ENCODE measurements at regions not wholly inside any gene's neighbourhood (a gene's known extent, or its start where the extent isn't known, plus 50 kb on each side); places are given as distances from the start of the nearest gene placed in this dataset.
"Not testable (repeated sequence)": the region's sequence is repeated elsewhere in the genome, so short reads cannot be mapped to it uniquely, and the experiment has no call there.

GRCh38 chr15:99826157-99826780 is 93.0 kb upstream of the LYSMD4 start:
- no peak overlapping the region for H3K27ac ChIP-seq
- TF ChIP-seq ZFX (IDR thresholded peaks at IDR 0.05; ENCODE audit: borderline replicate concordance) (no peak), CTCF (IDR thresholded peaks at IDR 0.05) (no peak)

GRCh38 chr15:99823346-99823745 is 90.1 kb upstream of the LYSMD4 start:
- TF ChIP-seq CTCF (IDR thresholded peaks at IDR 0.05): no peak
- no peak for TF ChIP-seq ZFX (IDR thresholded peaks at IDR 0.05; ENCODE audit: borderline replicate concordance)
- no peak overlapping the region for H3K27ac ChIP-seq

GRCh38 chr15:99819981-99820718 is 86.9 kb upstream of the LYSMD4 start:
- TF ChIP-seq CTCF (IDR thresholded peaks at IDR 0.05) (no peak), ZFX (IDR thresholded peaks at IDR 0.05; ENCODE audit: borderline replicate concordance) (no peak)
- H3K27ac ChIP-seq: no peak overlapping the region

GRCh38 chr15:99818872-99819271 is 85.6 kb upstream of the LYSMD4 start:
- no peak overlapping the region for H3K27ac ChIP-seq
- TF ChIP-seq ZFX (IDR thresholded peaks at IDR 0.05; ENCODE audit: borderline replicate concordance): no peak
- no peak for TF ChIP-seq CTCF (IDR thresholded peaks at IDR 0.05)

- not testable (repeated sequence) for H3K27ac ChIP-seq
These were observed 83.6 kb upstream of the LYSMD4 start for GRCh38 chr15:99816862-99817261.

GRCh38 chr15:99810663-99811062 is 77.4 kb upstream of the LYSMD4 start:
- H3K27ac ChIP-seq: not testable (repeated sequence)

GRCh38 chr15:99799854-99800250 is 66.6 kb upstream of the LYSMD4 start:
- H3K27ac ChIP-seq: not testable (repeated sequence)

GRCh38 chr15:99799182-99799853 is 66.1 kb upstream of the LYSMD4 start:
- H3K27ac ChIP-seq: not testable (repeated sequence)

GRCh38 chr15:99796940-99797870 is 64.0 kb upstream of the LYSMD4 start:
- TF ChIP-seq CTCF (IDR thresholded peaks at IDR 0.05): peak; percentile 15; the same call in 1 of the 2 replicates

GRCh38 chr15:99791881-99792807 is 58.9 kb upstream of the LYSMD4 start:
- not testable (repeated sequence) for H3K27ac ChIP-seq

More at GRCh38 chr15:99796940-99797870, 64.0 kb upstream of the LYSMD4 start:
- not testable (repeated sequence) for H3K27ac ChIP-seq

- H3K27ac ChIP-seq: not testable (repeated sequence)
These were observed 57.5 kb upstream of the LYSMD4 start for GRCh38 chr15:99790751-99791150.
